MG63 (cell line): ENCODE measurements at regions not wholly inside any gene's neighbourhood (a gene's known extent, or its start where the extent isn't known, plus 50 kb on each side); places are given as distances from the start of the nearest gene placed in this dataset.
A peak's percentile ranks its signal among the peaks of the same experiment; 100 is the strongest.
"Not testable (repeated sequence)": the region's sequence is repeated elsewhere in the genome, so short reads cannot be mapped to it uniquely, and the experiment has no call there.

ENCODE experiments used
- DNase-seq: peaks from one replicate; pipeline ENCODE4 v3.0.0-alpha.2; 2020
- H3K27me3 ChIP-seq: fragments of 250-450 bp; sonication (Bioruptor Pico); 2 replicates; pipeline ENCODE4 v1.5.1; 2020; ENCODE audit warnings: mild to moderate bottlenecking, moderate library complexity
- H3K36me3 ChIP-seq: fragments of 250-450 bp; sonication (Bioruptor Pico); 2 replicates; pipeline ENCODE4 v1.5.1; 2020; ENCODE audit warnings: mild to moderate bottlenecking, moderate library complexity
- H3K4me3 ChIP-seq: fragments of 250-450 bp; sonication (Bioruptor Pico); 2 replicates; pipeline ENCODE4 v1.5.1; 2020; ENCODE audit warnings: mild to moderate bottlenecking, moderate library complexity
- H3K9me3 ChIP-seq: fragments of 250-450 bp; sonication (Bioruptor Pico); 2 replicates; pipeline ENCODE4 v1.5.1; 2020; ENCODE audit warnings: mild to moderate bottlenecking, moderate library complexity

DNA sequence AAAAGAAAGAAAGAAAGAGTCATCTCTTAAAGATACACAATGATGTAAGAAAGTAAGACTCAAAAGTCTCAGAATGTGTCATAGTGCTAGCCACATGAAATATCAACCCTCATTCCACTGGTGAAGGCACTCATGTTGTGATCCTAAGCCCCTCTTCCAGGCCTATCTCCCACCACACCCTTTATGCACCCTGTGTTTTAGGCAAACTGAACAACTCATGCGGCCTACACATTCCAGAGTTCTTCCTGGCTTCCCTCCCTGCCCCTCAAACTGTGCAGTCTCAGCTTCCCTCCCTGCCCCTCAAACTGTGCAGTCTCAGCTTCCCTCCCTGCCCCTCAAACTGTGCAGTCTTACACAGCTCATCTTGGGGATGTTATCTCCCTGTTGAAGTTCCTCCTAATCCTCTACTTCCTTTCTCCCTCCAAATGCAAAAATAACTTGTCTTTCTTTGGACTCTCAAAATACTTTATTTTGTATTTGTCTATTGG, 69.0 kb upstream of the FNDC3B start:
- Histone ChIP-seq H3K4me3 (no peak overlapping the region), H3K27me3 (no peaks in the 10 kb centered on the region), H3K36me3 (no peaks in the 10 kb centered on the region), H3K9me3 (no peaks in the 10 kb centered on the region)
- DNase-seq = no peak

- Histone ChIP-seq H3K36me3 (no peaks in the 10 kb centered on the region), H3K4me3 (no peak overlapping the region), H3K9me3 (no peaks in the 10 kb centered on the region), H3K27me3 (no peaks in the 10 kb centered on the region)
- no peak for DNase-seq
Observed at GRCh38 chr3:171971919-171972514, 67.4 kb upstream of the FNDC3B start.

- Histone ChIP-seq H3K27me3 (no peaks in the 10 kb centered on the region), H3K9me3 (no peaks in the 10 kb centered on the region), H3K36me3 (no peaks in the 10 kb centered on the region), H3K4me3 (no peak overlapping the region)
- peak; percentile 21 for DNase-seq
Observed at GRCh38 chr3:171972871-171973348, 66.5 kb upstream of the FNDC3B start.

- H3K27me3 ChIP-seq = no peaks in the 10 kb centered on the region
- no peaks in the 10 kb centered on the region for H3K36me3 ChIP-seq
- no peak overlapping the region for H3K4me3 ChIP-seq
- no peaks in the 10 kb centered on the region for H3K9me3 ChIP-seq
- DNase-seq = no peak
Observed at GRCh38 chr3:171974986-171975837, 64.2 kb upstream of the FNDC3B start.

- Histone ChIP-seq H3K9me3 (no peaks in the 10 kb centered on the region), H3K4me3 (no peak overlapping the region), H3K27me3 (no peaks in the 10 kb centered on the region), H3K36me3 (no peaks in the 10 kb centered on the region)
- DNase-seq = peak; percentile 25
Observed at GRCh38 chr3:171976526-171976925, 62.9 kb upstream of the FNDC3B start.

- Histone ChIP-seq H3K9me3 (no peaks in the 10 kb centered on the region), H3K27me3 (no peaks in the 10 kb centered on the region), H3K4me3 (no peak overlapping the region), H3K36me3 (no peaks in the 10 kb centered on the region)
- no peak for DNase-seq
Observed at GRCh38 chr3:171977441-171977840, 61.9 kb upstream of the FNDC3B start.

DNA sequence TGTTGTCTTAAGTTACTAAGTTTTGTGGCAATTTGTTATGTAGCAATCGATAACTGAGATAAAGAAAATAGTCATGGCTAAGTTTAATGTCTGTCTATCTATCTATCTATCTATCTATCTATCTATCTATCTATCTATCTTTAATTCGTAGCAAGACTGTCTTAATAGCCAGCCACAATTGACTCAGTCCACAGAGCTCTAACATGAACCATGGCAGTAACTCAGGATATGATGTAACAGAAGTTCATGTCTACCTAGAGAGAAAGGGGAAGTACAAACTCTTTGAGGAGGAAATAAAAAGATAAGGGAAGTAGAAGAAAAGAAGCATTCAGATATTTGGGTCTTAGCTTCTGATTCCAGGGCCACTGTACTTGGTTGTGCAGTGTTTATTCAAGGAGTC, 61.5 kb upstream of the FNDC3B start:
- no peak for DNase-seq
- H3K27me3 ChIP-seq = no peaks in the 10 kb centered on the region
- H3K4me3 ChIP-seq = no peak overlapping the region
- no peaks in the 10 kb centered on the region for H3K36me3 ChIP-seq
- no peaks in the 10 kb centered on the region for H3K9me3 ChIP-seq

- Histone ChIP-seq H3K27me3 (no peaks in the 10 kb centered on the region), H3K4me3 (no peak overlapping the region), H3K9me3 (no peaks in the 10 kb centered on the region), H3K36me3 (no peaks in the 10 kb centered on the region)
- DNase-seq = no peak
Observed at GRCh38 chr3:171978390-171978789, 61.0 kb upstream of the FNDC3B start.

DNA sequence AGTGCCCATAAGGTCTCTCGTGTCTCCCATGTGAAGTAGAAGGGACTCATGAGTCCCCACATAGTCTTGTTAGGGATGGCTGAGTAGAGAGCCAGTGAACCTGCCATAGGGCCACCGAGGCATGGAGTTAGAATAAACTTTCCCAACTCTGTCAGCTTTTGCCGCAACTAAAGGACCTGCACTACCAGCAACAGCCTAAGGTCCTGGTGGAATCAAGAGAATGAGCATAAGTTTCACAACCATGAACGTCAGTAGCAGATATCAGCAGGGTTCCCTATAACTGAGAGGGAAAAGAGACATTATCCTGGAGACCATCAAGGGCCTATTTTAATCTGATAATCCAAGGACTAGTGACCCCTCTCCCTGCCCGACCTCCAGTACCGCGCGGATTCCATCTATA, 60.3 kb upstream of the FNDC3B start:
- Histone ChIP-seq H3K4me3 (no peak overlapping the region), H3K9me3 (no peaks in the 10 kb centered on the region), H3K27me3 (no peaks in the 10 kb centered on the region), H3K36me3 (no peaks in the 10 kb centered on the region)
- no peak for DNase-seq

- H3K36me3 ChIP-seq = no peaks in the 10 kb centered on the region
- no peak for DNase-seq
- H3K27me3 ChIP-seq = no peaks in the 10 kb centered on the region
- H3K4me3 ChIP-seq = no peak overlapping the region
- H3K9me3 ChIP-seq = no peaks in the 10 kb centered on the region
Observed at GRCh38 chr3:171980578-171981270, 58.7 kb upstream of the FNDC3B start.

DNA sequence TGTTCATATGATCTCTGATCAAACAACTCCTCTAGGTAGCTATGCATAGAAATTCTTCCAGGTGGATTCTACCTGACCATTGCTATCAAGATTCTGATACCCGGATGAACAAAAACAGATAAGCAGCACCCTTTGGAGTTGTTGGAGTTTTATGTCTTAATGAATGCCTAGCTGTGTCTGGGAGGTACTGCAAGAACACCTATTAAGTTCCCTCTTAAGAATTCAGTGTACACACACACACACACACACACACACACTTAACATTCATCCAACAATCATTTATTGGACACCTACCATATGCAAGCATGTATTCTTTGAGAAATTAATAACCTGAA, 58.1 kb upstream of the FNDC3B start:
- H3K27me3 ChIP-seq = no peaks in the 10 kb centered on the region
- H3K4me3 ChIP-seq = no peak overlapping the region
- DNase-seq = no peak
- H3K36me3 ChIP-seq = no peaks in the 10 kb centered on the region
- H3K9me3 ChIP-seq = no peaks in the 10 kb centered on the region

DNA sequence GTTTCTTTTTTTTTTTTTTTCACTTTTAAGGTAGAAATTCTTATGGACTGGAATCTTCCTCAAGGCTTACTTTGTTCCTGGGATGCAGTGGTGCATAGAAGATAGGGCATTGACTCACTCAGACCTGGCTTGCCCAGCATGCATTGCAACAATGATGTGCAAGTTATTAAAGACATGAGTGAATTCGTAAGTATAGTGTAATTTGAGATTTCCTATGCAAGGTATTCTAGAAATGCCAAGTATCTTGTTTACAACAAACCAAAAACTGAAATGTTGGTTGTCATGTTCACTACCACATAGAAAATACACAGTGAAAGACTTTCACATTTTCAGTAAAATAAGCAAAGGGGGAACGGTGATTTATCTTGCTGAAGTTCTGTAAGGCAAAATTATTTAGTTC, 56.5 kb upstream of the FNDC3B start:
- no peak overlapping the region for H3K4me3 ChIP-seq
- no peak for DNase-seq
- no peaks in the 10 kb centered on the region for H3K27me3 ChIP-seq
- no peaks in the 10 kb centered on the region for H3K36me3 ChIP-seq
- H3K9me3 ChIP-seq = no peaks in the 10 kb centered on the region

DNA sequence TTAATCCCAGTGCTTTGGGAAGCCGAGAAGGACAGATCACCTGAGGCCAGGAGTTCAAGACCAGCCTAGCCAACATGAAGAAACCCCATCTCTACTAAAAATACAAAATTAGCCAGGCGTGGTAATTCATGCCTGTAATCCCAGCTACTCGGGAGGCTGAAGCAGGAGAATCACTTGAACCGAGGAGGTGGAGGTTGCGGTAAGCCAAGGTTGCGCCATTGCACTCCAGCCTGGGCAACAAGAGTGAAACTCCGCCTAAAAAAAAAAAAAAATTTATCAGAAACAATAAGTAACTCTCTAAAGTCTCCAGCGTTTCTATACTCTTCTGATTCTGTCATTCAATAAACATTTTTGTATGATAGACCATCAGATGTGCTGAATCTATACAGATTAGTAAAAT, 55.7 kb upstream of the FNDC3B start:
- not testable (repeated sequence) for H3K9me3 ChIP-seq, H3K27me3 ChIP-seq, DNase-seq, H3K4me3 ChIP-seq, H3K36me3 ChIP-seq

DNA sequence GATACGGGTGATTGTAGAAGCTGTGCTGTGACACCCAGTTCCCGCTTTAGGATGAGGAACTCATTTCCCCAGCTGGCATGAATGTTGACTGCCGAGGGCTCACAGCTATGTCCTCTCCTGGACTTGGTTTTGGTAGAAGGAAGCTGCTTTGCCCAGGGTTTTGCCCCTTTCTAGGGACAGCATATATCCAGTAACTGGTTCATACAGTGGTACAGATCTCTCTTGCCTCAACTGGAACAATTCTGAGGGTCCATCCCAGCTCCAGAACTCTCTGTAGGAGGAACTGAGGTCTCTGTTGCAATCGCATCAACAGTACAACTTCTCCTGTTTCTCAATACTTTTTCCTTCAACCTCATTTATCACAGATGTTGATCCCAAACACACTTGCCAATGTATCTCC, 54.5 kb upstream of the FNDC3B start:
- H3K27me3 ChIP-seq = no peaks in the 10 kb centered on the region
- H3K4me3 ChIP-seq = no peak overlapping the region
- no peaks in the 10 kb centered on the region for H3K36me3 ChIP-seq
- no peaks in the 10 kb centered on the region for H3K9me3 ChIP-seq
- no peak for DNase-seq

GRCh38 chr3:171986176-171986575, 53.2 kb upstream of the FNDC3B start:
- Histone ChIP-seq H3K9me3 (no peaks in the 10 kb centered on the region), H3K27me3 (no peaks in the 10 kb centered on the region), H3K4me3 (no peak overlapping the region), H3K36me3 (no peaks in the 10 kb centered on the region)
- no peak for DNase-seq

- Histone ChIP-seq H3K4me3 (no peak overlapping the region), H3K36me3 (no peaks in the 10 kb centered on the region), H3K27me3 (no peaks in the 10 kb centered on the region), H3K9me3 (no peaks in the 10 kb centered on the region)
- no peak for DNase-seq
Observed at GRCh38 chr3:171986757-171987518, 52.4 kb upstream of the FNDC3B start.
